ENCODE measurements at regions not wholly inside any gene's neighbourhood (a gene's known extent, or its start where the extent isn't known, plus 50 kb on each side); places are given as distances from the start of the nearest gene placed in this dataset.

- no peak overlapping the region for H3K27ac ChIP-seq (ENCODE audit: low read length)
- H3K4me1 ChIP-seq (ENCODE audit: control insufficient read depth in 1 of 2, extremely low read depth in 1 of 2, insufficient read depth in 2 of 2, low read length in 2 of 2): no peaks in the 10 kb centered on the region
- Mint-ChIP-seq H3K27me3 (peaks cover 0 to 22% of the 10 kb centered on the region in 2 donors), H3K36me3 (no peaks in the 10 kb centered on the region), H3K4me3 (no peak overlapping the region), H3K4me1 (no peaks in the 10 kb centered on the region), H3K9me3 (no peaks in the 10 kb centered on the region), H3K27ac (no peak overlapping the region)
- no peaks in the 10 kb centered on the region for H3K27me3 ChIP-seq (replicated peaks in 1 of 2; ENCODE audit: control insufficient read depth in 2 of 2, extremely low read depth in 1 of 2, insufficient read depth in 2 of 2, low read length in 1 of 2)
- ChIA-PET CTCF (no interaction called here), POLR2A (no interaction called here)
- DNase-seq (no peak), ATAC-seq (replicated peaks in 1 of 4) (no peak)
- no peaks in the 10 kb centered on the region for H3K36me3 ChIP-seq (ENCODE audit: control insufficient read depth in 2 of 2, extremely low read depth in 1 of 2, insufficient read depth in 1 of 2, low read length in 1 of 2)
- WGBS (ENCODE audit: insufficient coverage): no CpG with 5 or more reads among the region's 5 CpGs
- no peaks in the 10 kb centered on the region for H3K9me3 ChIP-seq
- no peak overlapping the region for H3K4me3 ChIP-seq (ENCODE audit: control insufficient read depth in 1 of 2, extremely low read depth in 1 of 2, low read length in 1 of 2)
These were observed 278.6 kb upstream of the EDNRB start for GRCh38 chr13:78197231-78197630.

GRCh38 chr13:78194904-78195639, 276.4 kb upstream of the EDNRB start:
- WGBS (ENCODE audit: insufficient coverage): no CpG with 5 or more reads among the region's 3 CpGs
- ChIA-PET POLR2A (no interaction called here), CTCF (no interaction called here)
- no peak overlapping the region for H3K4me3 Mint-ChIP-seq
- DNase-seq: no peak
- H3K27me3 Mint-ChIP-seq: peaks cover 0 to 21% of the 10 kb centered on the region in 2 donors
- Histone ChIP-seq H3K36me3 (ENCODE audit: control insufficient read depth in 2 of 2, extremely low read depth in 1 of 2, insufficient read depth in 1 of 2, low read length in 1 of 2) (no peaks in the 10 kb centered on the region), H3K4me1 (ENCODE audit: control insufficient read depth in 1 of 2, extremely low read depth in 1 of 2, insufficient read depth in 2 of 2, low read length in 2 of 2) (no peaks in the 10 kb centered on the region), H3K27ac (ENCODE audit: low read length) (no peak overlapping the region), H3K9me3 (no peaks in the 10 kb centered on the region), H3K27me3 (replicated peaks in 1 of 2; ENCODE audit: control insufficient read depth in 2 of 2, extremely low read depth in 1 of 2, insufficient read depth in 2 of 2, low read length in 1 of 2) (no peaks in the 10 kb centered on the region), H3K4me3 (ENCODE audit: control insufficient read depth in 1 of 2, extremely low read depth in 1 of 2, low read length in 1 of 2) (no peak overlapping the region)
- H3K27ac Mint-ChIP-seq: no peak overlapping the region
- H3K9me3 Mint-ChIP-seq: no peaks in the 10 kb centered on the region
- no peaks in the 10 kb centered on the region for H3K36me3 Mint-ChIP-seq
- no peaks in the 10 kb centered on the region for H3K4me1 Mint-ChIP-seq
- no peak for ATAC-seq (replicated peaks in 1 of 4)

GRCh38 chr13:78193846-78194245, 275.2 kb upstream of the EDNRB start:
- ATAC-seq (replicated peaks in 1 of 4): no peak
- Histone ChIP-seq H3K27ac (ENCODE audit: low read length) (no peak overlapping the region), H3K4me1 (ENCODE audit: control insufficient read depth in 1 of 2, extremely low read depth in 1 of 2, insufficient read depth in 2 of 2, low read length in 2 of 2) (no peaks in the 10 kb centered on the region), H3K9me3 (no peaks in the 10 kb centered on the region), H3K27me3 (replicated peaks in 1 of 2; ENCODE audit: control insufficient read depth in 2 of 2, extremely low read depth in 1 of 2, insufficient read depth in 2 of 2, low read length in 1 of 2) (no peaks in the 10 kb centered on the region), H3K36me3 (ENCODE audit: control insufficient read depth in 2 of 2, extremely low read depth in 1 of 2, insufficient read depth in 1 of 2, low read length in 1 of 2) (no peaks in the 10 kb centered on the region), H3K4me3 (ENCODE audit: control insufficient read depth in 1 of 2, extremely low read depth in 1 of 2, low read length in 1 of 2) (no peak overlapping the region)
- Mint-ChIP-seq H3K27me3 (peaks cover 0 to 16% of the 10 kb centered on the region in 2 donors), H3K27ac (no peak overlapping the region), H3K36me3 (no peaks in the 10 kb centered on the region), H3K4me1 (no peaks in the 10 kb centered on the region), H3K4me3 (no peak overlapping the region), H3K9me3 (no peaks in the 10 kb centered on the region)
- ChIA-PET CTCF (no interaction called here), POLR2A (no interaction called here)
- DNase-seq: no peak

GRCh38 chr13:78192716-78193115, 274.1 kb upstream of the EDNRB start:
- no peaks in the 10 kb centered on the region for H3K36me3 Mint-ChIP-seq
- Histone ChIP-seq H3K9me3 (no peaks in the 10 kb centered on the region), H3K4me1 (ENCODE audit: control insufficient read depth in 1 of 2, extremely low read depth in 1 of 2, insufficient read depth in 2 of 2, low read length in 2 of 2) (no peaks in the 10 kb centered on the region), H3K4me3 (ENCODE audit: control insufficient read depth in 1 of 2, extremely low read depth in 1 of 2, low read length in 1 of 2) (no peak overlapping the region), H3K36me3 (ENCODE audit: control insufficient read depth in 2 of 2, extremely low read depth in 1 of 2, insufficient read depth in 1 of 2, low read length in 1 of 2) (no peaks in the 10 kb centered on the region), H3K27ac (ENCODE audit: low read length) (no peak overlapping the region), H3K27me3 (replicated peaks in 1 of 2; ENCODE audit: control insufficient read depth in 2 of 2, extremely low read depth in 1 of 2, insufficient read depth in 2 of 2, low read length in 1 of 2) (no peaks in the 10 kb centered on the region)
- no peak overlapping the region for H3K27ac Mint-ChIP-seq
- CTCF ChIA-PET: no interaction called here
- no peaks in the 10 kb centered on the region for H3K4me1 Mint-ChIP-seq
- DNase-seq (no peak), ATAC-seq (replicated peaks in 1 of 4) (no peak)
- no peak overlapping the region for H3K4me3 Mint-ChIP-seq
- H3K9me3 Mint-ChIP-seq: no peaks in the 10 kb centered on the region
- 43% methylated on average over 1 of the region's 1 CpG for WGBS (ENCODE audit: insufficient coverage)
- peaks cover 0 to 20% of the 10 kb centered on the region in 2 donors for H3K27me3 Mint-ChIP-seq
- POLR2A ChIA-PET: no interaction called here

GRCh38 chr13:78190296-78190695, 271.7 kb upstream of the EDNRB start:
- Histone ChIP-seq H3K9me3 (no peaks in the 10 kb centered on the region), H3K4me3 (ENCODE audit: control insufficient read depth in 1 of 2, extremely low read depth in 1 of 2, low read length in 1 of 2) (no peak overlapping the region), H3K4me1 (ENCODE audit: control insufficient read depth in 1 of 2, extremely low read depth in 1 of 2, insufficient read depth in 2 of 2, low read length in 2 of 2) (no peaks in the 10 kb centered on the region), H3K27ac (ENCODE audit: low read length) (no peak overlapping the region), H3K36me3 (ENCODE audit: control insufficient read depth in 2 of 2, extremely low read depth in 1 of 2, insufficient read depth in 1 of 2, low read length in 1 of 2) (no peaks in the 10 kb centered on the region), H3K27me3 (replicated peaks in 1 of 2; ENCODE audit: control insufficient read depth in 2 of 2, extremely low read depth in 1 of 2, insufficient read depth in 2 of 2, low read length in 1 of 2) (no peaks in the 10 kb centered on the region)
- no peaks in the 10 kb centered on the region for H3K9me3 Mint-ChIP-seq
- ChIA-PET POLR2A (no interaction called here), CTCF (no interaction called here)
- WGBS (ENCODE audit: insufficient coverage): no CpG with 5 or more reads among the region's 2 CpGs
- no peak overlapping the region for H3K27ac Mint-ChIP-seq
- H3K4me1 Mint-ChIP-seq: no peaks in the 10 kb centered on the region
- DNase-seq (no peak), ATAC-seq (replicated peaks in 1 of 4) (no peak)
- peaks cover 0 to 20% of the 10 kb centered on the region in 2 donors for H3K27me3 Mint-ChIP-seq
- H3K36me3 Mint-ChIP-seq: no peaks in the 10 kb centered on the region
- H3K4me3 Mint-ChIP-seq: no peak overlapping the region

- DNase-seq (no peak), ATAC-seq (replicated peaks in 1 of 4) (no peak)
- no peaks in the 10 kb centered on the region for H3K4me1 ChIP-seq (ENCODE audit: control insufficient read depth in 1 of 2, extremely low read depth in 1 of 2, insufficient read depth in 2 of 2, low read length in 2 of 2)
- H3K36me3 ChIP-seq (ENCODE audit: control insufficient read depth in 2 of 2, extremely low read depth in 1 of 2, insufficient read depth in 1 of 2, low read length in 1 of 2): no peaks in the 10 kb centered on the region
- Mint-ChIP-seq H3K4me3 (no peak overlapping the region), H3K27ac (no peak overlapping the region), H3K27me3 (peaks cover 0 to 10% of the 10 kb centered on the region in 2 donors), H3K9me3 (no peaks in the 10 kb centered on the region), H3K4me1 (no peaks in the 10 kb centered on the region), H3K36me3 (no peaks in the 10 kb centered on the region)
- H3K27me3 ChIP-seq (replicated peaks in 1 of 2; ENCODE audit: control insufficient read depth in 2 of 2, extremely low read depth in 1 of 2, insufficient read depth in 2 of 2, low read length in 1 of 2): no peaks in the 10 kb centered on the region
- ChIA-PET CTCF (no interaction called here), POLR2A (no interaction called here)
- no peaks in the 10 kb centered on the region for H3K9me3 ChIP-seq
- no peak overlapping the region for H3K4me3 ChIP-seq (ENCODE audit: control insufficient read depth in 1 of 2, extremely low read depth in 1 of 2, low read length in 1 of 2)
- 100% methylated on average over 2 of the region's 4 CpGs for WGBS (ENCODE audit: insufficient coverage)
- no peak overlapping the region for H3K27ac ChIP-seq (ENCODE audit: low read length)
These were observed 269.1 kb upstream of the EDNRB start for GRCh38 chr13:78187781-78188180.

GRCh38 chr13:78185700-78186099, 267.1 kb upstream of the EDNRB start:
- WGBS (ENCODE audit: insufficient coverage): no CpG with 5 or more reads among the region's 1 CpG
- Histone ChIP-seq H3K9me3 (no peaks in the 10 kb centered on the region), H3K4me1 (ENCODE audit: control insufficient read depth in 1 of 2, extremely low read depth in 1 of 2, insufficient read depth in 2 of 2, low read length in 2 of 2) (no peaks in the 10 kb centered on the region), H3K27ac (ENCODE audit: low read length) (no peak overlapping the region), H3K4me3 (ENCODE audit: control insufficient read depth in 1 of 2, extremely low read depth in 1 of 2, low read length in 1 of 2) (no peak overlapping the region), H3K27me3 (replicated peaks in 1 of 2; ENCODE audit: control insufficient read depth in 2 of 2, extremely low read depth in 1 of 2, insufficient read depth in 2 of 2, low read length in 1 of 2) (no peaks in the 10 kb centered on the region), H3K36me3 (ENCODE audit: control insufficient read depth in 2 of 2, extremely low read depth in 1 of 2, insufficient read depth in 1 of 2, low read length in 1 of 2) (no peaks in the 10 kb centered on the region)
- POLR2A ChIA-PET: no interaction called here
- H3K27ac Mint-ChIP-seq: no peak overlapping the region
- peaks cover 0 to 7% of the 10 kb centered on the region in 2 donors for H3K27me3 Mint-ChIP-seq
- CTCF ChIA-PET: no interaction called here
- no peaks in the 10 kb centered on the region for H3K4me1 Mint-ChIP-seq
- ATAC-seq (replicated peaks in 1 of 4) (no peak), DNase-seq (no peak)
- no peak overlapping the region for H3K4me3 Mint-ChIP-seq
- no peaks in the 10 kb centered on the region for H3K9me3 Mint-ChIP-seq
- no peaks in the 10 kb centered on the region for H3K36me3 Mint-ChIP-seq
